Endothelial cell of umbilical vein (primary cell): ENCODE measurements at regions not wholly inside any gene's neighbourhood (a gene's known extent, or its start where the extent isn't known, plus 50 kb on each side); places are given as distances from the start of the nearest gene placed in this dataset.

Experiments used
- BruUV-seq: library from RNA; stranded (reverse); fragments of 400-500 nt; replicated peaks from 2 replicates; lab custom pipeline; 2021; lab: Mats Ljungman, UMichigan
- CTCF ChIA-PET: fragments of 300-600, 350-600 bp; sonication (Branson Sonifier 250); formaldehyde crosslinking; loops from one replicate; lab custom pipeline; 2021; ENCODE audit warnings: antibody characterized with exemption, inconsistent platforms; lab: Charles Lee
- POLR2A ChIA-PET: fragments of 300-600, 350-600 bp; sonication (Branson Sonifier 250); formaldehyde crosslinking; loops from one replicate; lab custom pipeline; 2021; ENCODE audit warnings: antibody characterized with exemption, inconsistent platforms; lab: Charles Lee
- DNase-seq: peaks from one replicate; pipeline ENCODE4 v3.0.0-alpha.2; 2011; ENCODE audit warnings: low read depth, low spot score
- FAIRE-seq: peaks from 2 replicates; lab custom pipeline; 2011; peaks lifted over from hg19 to GRCh38; lab: Jason Lieb, UNC
- H2AFZ ChIP-seq: 2 replicates; pipeline ENCODE4 v1.6.0; 2012; ENCODE audit warnings: low read depth, low read length, control low read depth, inconsistent platforms
- H3K27ac ChIP-seq: 2 replicates; pipeline ENCODE4 v1.5.1; 2011; ENCODE audit warnings: low read depth, mild to moderate bottlenecking, control low read depth, low read length, moderate library complexity; ENCODE audit not compliant: insufficient read depth
- H3K27me3 ChIP-seq, 2 experiments: 2 replicates each; pipeline versions ENCODE4 v1.6.0 to v1.6.1; 2011; ENCODE audit warnings: low read length in 2 of 2, mixed read lengths in 1 of 2; ENCODE audit not compliant: control insufficient read depth in 2 of 2, insufficient read depth in 2 of 2
- H3K36me3 ChIP-seq, 2 experiments: 2 replicates in 1 of 2; 3 replicates in 1 of 2; pipeline ENCODE4 v1.5.1; 2011; ENCODE audit warnings: low read length in 2 of 2, mild to moderate bottlenecking in 1 of 2, moderate library complexity in 1 of 2; ENCODE audit not compliant: control insufficient read depth in 2 of 2, insufficient read depth in 2 of 2; ENCODE audit errors: extremely low read depth in 1 of 2
- H3K4me1 ChIP-seq: 3 replicates; pipeline ENCODE4 v1.5.1; 2011; ENCODE audit warnings: mild to moderate bottlenecking, low read length; ENCODE audit not compliant: control insufficient read depth, insufficient read depth; ENCODE audit errors: extremely low read depth
- H3K4me2 ChIP-seq: 2 replicates; pipeline ENCODE4 v1.6.1; 2011; ENCODE audit warnings: low read length, control low read depth, mixed read lengths; ENCODE audit not compliant: insufficient read depth
- H3K4me3 ChIP-seq, 3 experiments: fragments of 200-600 bp in 1 of 3; sonication (generic), shearing (Covaris generic) in 1 of 3; replicated peaks in 1 of 3; 2 replicates each; pipeline ENCODE4 v1.5.1; 2011 to 2016; ENCODE audit warnings: control low read depth in 3 of 3, low read length in 3 of 3, mild to moderate bottlenecking in 2 of 3, inconsistent platforms in 1 of 3, low read depth in 1 of 3, moderate library complexity in 1 of 3; ENCODE audit not compliant: insufficient read depth in 1 of 3
- H3K79me2 ChIP-seq: 2 replicates; pipeline ENCODE4 v1.6.0; 2012; ENCODE audit warnings: low read length, inconsistent platforms; ENCODE audit not compliant: control insufficient read depth, insufficient read depth
- H3K9ac ChIP-seq: replicated peaks from 2 replicates; pipeline ENCODE3; 2011; ENCODE audit warnings: low read length, control low read depth; ENCODE audit not compliant: insufficient read depth; ENCODE audit errors: extremely low read depth
- H3K9me1 ChIP-seq: replicated peaks from 3 replicates; pipeline ENCODE4 v1.6.0; 2011; ENCODE audit warnings: mild to moderate bottlenecking, low read length; ENCODE audit not compliant: control insufficient read depth, insufficient read depth; ENCODE audit errors: extremely low read depth
- H3K9me3 ChIP-seq: replicated peaks from 2 replicates; pipeline ENCODE4 v1.5.1; 2012; ENCODE audit warnings: low read length, inconsistent platforms; ENCODE audit not compliant: control insufficient read depth, insufficient read depth
- H4K20me1 ChIP-seq: replicated peaks from 2 replicates; pipeline ENCODE3; 2011; ENCODE audit warnings: mild to moderate bottlenecking, low read length; ENCODE audit not compliant: control insufficient read depth, insufficient read depth; ENCODE audit errors: extremely low read depth
- CTCF ChIP-seq, 2 donors: IDR thresholded peaks; 1 replicate in 1 of 2; 2 replicates in 1 of 2; pipeline ENCODE4 v1.5.1; 2011; ENCODE audit warnings: low read length in 2 of 2, mild to moderate bottlenecking in 2 of 2, moderate library complexity in 2 of 2, control low read depth in 1 of 2, inconsistent platforms in 1 of 2, low read depth in 1 of 2; ENCODE audit not compliant: insufficient read depth in 1 of 2; ENCODE audit errors: extremely low read depth in 1 of 2
- EZH2 ChIP-seq: IDR thresholded peaks from 2 replicates; pipeline ENCODE4 v1.6.1; 2012; ENCODE audit warnings: borderline replicate concordance, low read depth, mild to moderate bottlenecking, moderate library complexity, low read length, inconsistent platforms; ENCODE audit not compliant: severe bottlenecking
- FOS ChIP-seq: IDR thresholded peaks from 2 replicates; pipeline ENCODE4 v1.6.1; 2011; ENCODE audit warnings: mild to moderate bottlenecking, low read length, moderate library complexity, borderline replicate concordance; ENCODE audit not compliant: insufficient read depth
- GATA2 ChIP-seq: IDR thresholded peaks from 2 replicates; pipeline ENCODE4 v1.7.0; 2011; ENCODE audit warnings: low read depth, mild to moderate bottlenecking, moderate library complexity, mixed read lengths, low read length; ENCODE audit not compliant: insufficient read length, insufficient read depth
- JUN ChIP-seq: IDR thresholded peaks from 2 replicates; pipeline ENCODE4 v1.6.1; 2011; ENCODE audit warnings: borderline replicate concordance, low read depth; ENCODE audit not compliant: insufficient read length, insufficient read depth
- MAX ChIP-seq: IDR thresholded peaks from 2 replicates; pipeline ENCODE4 v1.6.1; 2011; ENCODE audit not compliant: insufficient read depth, insufficient read length
- MYC ChIP-seq: IDR thresholded peaks from one replicate; pipeline ENCODE4 v1.6.1; 2011; ENCODE audit warnings: mild to moderate bottlenecking, low read depth, low read length
- POLR2A ChIP-seq: IDR thresholded peaks from 2 replicates; pipeline ENCODE4 v1.6.1; 2012; ENCODE audit warnings: low read depth, mild to moderate bottlenecking, control low read depth, low read length
- POLR2AphosphoS5 ChIP-seq: IDR thresholded peaks from 2 replicates; pipeline ENCODE4 v1.6.1; 2012; ENCODE audit warnings: low read depth, mild to moderate bottlenecking, control low read depth, low read length, moderate library complexity; ENCODE audit not compliant: insufficient read depth
- dilution Hi-C: fragments of 300-500 bp; cut with MboI; formaldehyde crosslinking; loops from one replicate; pipeline ENCODE4 v1.15.0; 2019; ENCODE audit warnings: low sequenced_read_pairs; ENCODE audit not compliant: extremely low pct_ligation_motif_present
- intact Hi-C: fragments of 100-400 bp; cut with micrococcal nuclease; formaldehyde crosslinking; loops from one replicate; pipeline ENCODE4 v1.10.0; 2022

DNA sequence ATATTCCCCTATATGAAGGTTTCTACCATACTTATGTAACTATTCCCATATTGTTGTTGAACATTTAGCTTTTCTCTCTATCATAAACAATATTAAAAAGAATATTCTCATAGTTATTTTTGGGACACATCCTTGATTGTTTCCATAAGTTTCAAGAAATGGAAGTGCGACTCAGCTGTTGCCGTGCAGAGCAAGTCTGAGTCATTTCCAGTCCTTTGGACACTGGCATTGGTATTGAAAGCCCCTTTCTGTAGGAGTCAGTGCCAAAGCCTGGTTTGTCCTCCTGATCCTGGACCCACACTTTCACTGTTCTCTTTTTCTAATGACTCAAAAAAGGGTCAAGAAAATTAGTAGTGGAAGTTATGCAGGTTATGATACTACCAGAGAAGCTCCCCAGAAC lies 108.3 kb upstream of the DIAPH2 start:
- Histone ChIP-seq H3K4me3 (no peak overlapping the region), H2AFZ (no peak overlapping the region), H3K4me2 (peak overlapping the region; percentile 17), H3K9me3 (no peaks in the 10 kb centered on the region), H3K9me1 (no peaks in the 10 kb centered on the region), H3K4me1 (peaks cover 6% of the 10 kb centered on the region), H4K20me1 (no peaks in the 10 kb centered on the region), H3K27ac (no peak overlapping the region), H3K27me3 (no peaks in the 10 kb centered on the region), H3K36me3 (no peaks in the 10 kb centered on the region), H3K9ac (no peak overlapping the region), H3K79me2 (no peaks in the 10 kb centered on the region)
- BruUV-seq, result no TSS peak
- TF ChIP-seq CTCF (IDR thresholded peaks at IDR 0.05; ENCODE audit: extremely low read depth in 1 of 2, insufficient read depth in 1 of 2, low read depth in 1 of 2, low read length in 2 of 2) (no peak), FOS (peak; percentile 52), MYC (no peak), JUN (peak; percentile 37), EZH2 (no peak), GATA2 (no peak), POLR2A (no peak), MAX (no peak), POLR2AphosphoS5 (no peak)
- POLR2A ChIA-PET, result no interaction called here
- CTCF ChIA-PET, result interaction anchor here (1.0 to 2.2 kb wide), 2 partner anchors 15 to 203 kb away, joined by 3 to 5 read pairs; no protein-coding TSS in a partner anchor
- intact Hi-C loops, result no loop called here
- DNase-seq, result peak; percentile 62
- FAIRE-seq, result peak; percentile 80
- dilution Hi-C loops, result no loop called here
